GF-D8 (cell line): ENCODE measurements at regions not wholly inside any gene's neighbourhood (a gene's known extent, or its start where the extent isn't known, plus 50 kb on each side); places are given as distances from the start of the nearest gene placed in this dataset.

ENCODE experiments used
- DNase-seq: peaks from one replicate; lab custom pipeline; 2025; lab: John Stamatoyannopoulos, UW

DNA sequence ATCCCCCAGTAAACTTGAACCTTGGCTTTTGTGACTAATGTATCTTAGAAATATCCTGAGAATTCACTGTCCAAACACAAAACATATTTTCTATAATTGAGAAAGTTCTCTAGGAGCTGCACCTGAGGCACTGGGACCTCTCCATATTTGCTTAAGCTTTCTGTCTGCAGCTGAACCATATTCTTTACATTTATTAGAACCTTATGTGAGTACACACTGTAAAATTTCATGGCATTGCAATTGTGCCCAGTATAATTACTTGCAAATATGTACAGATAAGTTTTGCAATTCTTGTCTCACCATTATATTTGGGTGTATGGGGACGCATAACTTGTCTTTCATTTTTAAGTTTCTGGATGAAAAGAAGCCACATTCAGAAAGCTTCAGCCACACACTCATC is 280.7 kb upstream of the KLHL1 start:
- DNase-seq = no peak

DNA sequence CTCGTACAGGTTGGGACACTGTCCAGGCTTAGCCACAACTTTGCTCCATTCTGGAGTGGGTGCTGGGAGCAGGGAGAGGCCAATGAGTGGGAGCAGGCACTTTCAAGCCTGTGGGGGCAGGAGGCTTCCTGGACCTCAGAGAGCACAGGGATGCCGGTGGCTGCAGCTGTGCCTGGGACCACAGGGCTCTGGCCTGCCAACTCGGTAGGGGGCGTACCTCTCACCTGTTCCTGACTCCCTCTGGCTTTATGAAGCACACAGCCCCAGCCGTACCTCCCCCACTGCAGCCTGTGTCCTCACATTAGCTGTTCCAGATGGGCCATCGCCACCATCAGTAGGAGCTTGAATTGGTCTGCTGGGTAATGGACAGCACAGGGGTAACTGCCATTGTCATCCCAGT is 278.7 kb upstream of the KLHL1 start:
- no peak for DNase-seq

DNA sequence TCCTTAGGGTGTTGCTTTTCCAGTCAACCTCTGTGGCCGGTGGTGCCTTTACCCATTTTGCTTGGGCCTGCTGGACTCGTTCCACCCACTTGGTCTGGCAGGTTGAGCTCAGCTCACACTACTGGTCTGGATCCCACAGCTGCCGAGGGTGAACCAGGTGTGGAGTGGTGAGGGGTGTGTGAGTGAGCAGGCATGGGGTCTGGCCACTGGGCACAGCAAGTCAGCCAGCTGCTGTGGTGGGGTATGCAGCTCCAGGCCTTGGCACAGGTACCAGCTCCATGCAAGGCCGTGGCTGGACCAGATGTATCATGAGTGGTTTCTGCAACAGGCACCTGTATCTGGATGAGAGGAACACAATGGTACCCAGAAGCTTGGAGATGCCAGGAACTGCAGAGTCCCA is 277.6 kb upstream of the KLHL1 start:
- no peak for DNase-seq

DNA sequence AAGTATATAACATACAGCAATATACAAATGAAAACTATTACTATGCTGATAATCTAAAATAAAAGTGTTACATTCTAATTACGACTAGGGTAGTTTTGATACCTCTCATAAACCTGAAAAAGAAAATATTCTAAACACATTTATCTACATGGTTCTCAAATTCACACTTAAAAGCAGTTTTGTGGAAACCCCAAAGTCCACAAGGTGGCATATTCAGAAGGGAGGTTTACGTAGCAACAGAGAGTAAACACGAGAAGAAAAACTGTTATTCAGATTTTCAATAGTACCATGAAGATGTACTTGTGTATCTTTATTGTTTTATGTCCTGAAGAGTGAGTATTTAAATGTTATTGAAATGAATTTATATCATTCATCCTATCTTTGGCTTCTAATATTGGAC is 275.9 kb upstream of the KLHL1 start:
- DNase-seq = no peak

DNA sequence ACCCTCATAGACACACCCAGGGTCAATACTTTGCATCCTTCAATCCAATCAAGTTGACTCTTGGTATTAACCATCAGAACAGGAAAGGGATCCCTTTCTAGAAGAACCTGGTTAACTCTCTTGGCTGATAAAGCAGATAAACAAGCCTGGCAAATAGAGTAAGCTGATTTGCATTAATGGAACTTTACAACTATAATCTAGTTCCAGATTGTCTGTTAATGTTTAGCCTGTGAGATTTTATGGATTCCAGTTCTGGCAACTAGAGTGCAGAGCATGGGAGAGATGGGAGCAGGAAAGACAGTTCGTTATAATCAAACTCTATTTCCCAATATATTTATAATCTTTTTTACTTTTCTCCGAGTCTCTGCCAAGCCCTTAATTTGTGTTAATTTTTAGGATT is 272.6 kb upstream of the KLHL1 start:
- no peak for DNase-seq

DNA sequence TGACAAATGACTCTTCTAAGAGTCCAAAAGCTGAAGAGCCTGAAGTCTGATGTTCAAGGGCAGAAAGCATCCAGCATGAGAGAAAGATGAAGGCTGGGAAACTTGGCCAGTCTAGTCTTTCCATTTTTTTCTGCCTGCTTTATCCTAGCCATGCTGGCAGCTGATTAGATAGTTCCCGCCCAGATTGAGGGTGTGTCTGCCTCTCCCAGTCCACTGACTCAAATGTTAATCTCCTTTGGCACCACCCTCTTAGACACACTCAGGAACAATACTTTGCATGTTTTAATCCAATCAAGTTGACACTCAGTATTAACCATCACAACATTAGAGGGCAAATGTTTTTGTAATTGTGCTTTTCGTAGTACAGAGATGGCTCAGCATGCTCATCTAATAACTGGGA is 267.5 kb upstream of the KLHL1 start:
- no peak for DNase-seq

DNA sequence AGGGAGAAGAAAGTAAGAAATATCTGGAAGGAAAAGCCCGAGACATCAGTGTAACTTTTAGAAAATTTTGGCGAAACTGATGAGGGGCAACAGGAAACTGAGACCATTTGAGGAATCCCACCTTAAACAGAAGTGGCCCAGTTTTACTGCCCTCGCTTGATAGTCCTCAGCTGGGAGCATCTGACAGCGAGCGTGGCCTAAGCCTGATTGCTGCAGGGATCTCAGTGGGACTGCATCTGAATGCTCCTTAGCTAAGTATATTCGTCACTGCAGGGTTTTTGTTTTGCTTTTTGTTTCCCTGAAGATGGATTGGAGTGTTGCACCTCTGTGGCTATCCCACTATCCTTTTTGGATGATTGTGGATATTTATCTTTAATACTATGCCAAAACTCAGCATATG is 262.7 kb upstream of the KLHL1 start:
- no peak for DNase-seq

DNA sequence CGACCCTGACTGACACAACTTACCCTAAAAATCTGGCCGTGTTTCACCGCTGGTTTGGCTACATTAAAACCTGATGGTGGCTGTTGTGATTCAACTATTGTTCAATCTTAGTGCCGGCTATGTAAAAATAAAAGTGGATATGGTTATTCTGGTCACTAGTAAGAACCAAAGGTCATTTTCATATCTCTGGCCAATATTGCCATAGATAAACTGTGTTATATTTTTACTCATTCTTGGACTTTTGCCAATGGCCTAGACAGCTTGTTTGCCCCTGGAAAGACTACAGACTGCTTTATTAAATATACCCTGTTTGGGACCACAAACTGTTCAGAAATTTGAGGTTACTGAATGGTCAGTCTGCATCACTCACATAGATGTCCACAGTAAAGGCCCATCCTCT is 258.5 kb upstream of the KLHL1 start:
- no peak for DNase-seq

DNA sequence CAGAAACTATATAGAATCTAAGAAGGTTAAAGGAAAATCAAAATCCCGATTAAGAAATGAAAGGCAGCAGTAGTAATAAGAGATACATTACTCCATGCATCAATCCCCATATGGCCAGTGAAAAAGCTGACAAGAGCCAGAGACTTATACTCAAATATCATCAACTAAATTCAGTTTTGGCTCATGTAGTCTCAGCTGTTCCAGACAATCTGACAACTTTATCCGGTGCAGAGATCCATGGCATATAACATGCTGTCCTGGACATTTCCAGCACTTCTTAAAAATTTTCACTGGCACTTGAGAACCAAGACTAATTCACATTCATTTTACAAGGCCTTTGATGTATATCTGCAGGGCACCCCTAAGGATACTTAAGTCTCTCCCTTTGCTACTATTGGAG is 255.7 kb upstream of the KLHL1 start:
- DNase-seq = no peak

DNA sequence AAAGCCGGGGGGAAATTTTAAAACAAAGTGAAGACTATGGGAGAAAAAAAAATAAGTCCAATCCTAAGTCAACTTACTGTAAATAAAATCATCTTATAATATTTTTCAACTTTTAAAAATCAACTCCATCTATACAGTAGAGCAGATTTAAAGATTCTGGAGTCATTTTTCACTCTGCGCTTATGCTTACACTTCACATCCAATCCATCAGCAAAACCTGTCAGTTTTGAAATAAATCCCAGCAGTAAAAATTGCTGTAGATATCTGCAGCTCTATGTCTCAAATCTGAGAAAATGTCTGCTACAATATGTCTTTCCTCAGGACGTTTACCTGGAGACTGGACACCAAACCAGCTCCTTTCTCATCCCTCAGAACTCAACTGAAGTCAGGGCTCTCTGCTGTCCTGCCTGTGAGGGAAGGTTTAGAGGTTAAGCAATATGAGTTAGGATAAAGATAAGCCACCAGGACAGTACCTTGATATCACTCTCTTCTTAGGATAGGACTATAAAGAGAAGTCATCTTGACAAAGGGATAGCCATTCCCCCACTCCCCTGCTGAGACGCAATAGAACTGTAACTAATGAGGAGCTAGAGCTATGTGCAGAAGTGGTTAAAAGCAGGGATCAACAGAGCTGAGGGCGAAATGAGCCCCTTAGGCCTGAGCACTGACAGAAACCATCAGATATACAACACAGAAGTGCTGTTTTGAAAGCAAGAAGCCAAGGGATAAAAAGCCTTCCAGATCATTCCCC is 254.7 kb upstream of the KLHL1 start:
- no peak for DNase-seq

DNA sequence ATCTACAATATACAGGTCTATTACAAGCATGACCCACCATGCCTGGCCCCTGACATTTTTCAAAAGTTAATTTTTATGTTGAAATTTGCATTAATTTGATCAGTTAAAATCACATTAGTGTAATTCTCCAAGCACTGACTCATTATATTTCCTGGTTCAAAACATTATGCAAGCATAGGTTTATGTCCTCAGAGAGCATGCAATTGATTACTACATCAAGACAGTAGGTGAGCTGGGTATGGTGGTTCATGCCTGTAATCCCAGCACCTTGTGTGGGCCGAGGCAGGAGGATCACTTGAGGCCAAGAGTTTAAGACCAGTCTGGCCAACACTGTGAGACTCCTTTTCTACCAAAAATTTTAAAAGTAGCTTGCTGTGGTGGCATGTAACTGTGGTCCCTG is 248.8 kb upstream of the KLHL1 start:
- no peak for DNase-seq

DNA sequence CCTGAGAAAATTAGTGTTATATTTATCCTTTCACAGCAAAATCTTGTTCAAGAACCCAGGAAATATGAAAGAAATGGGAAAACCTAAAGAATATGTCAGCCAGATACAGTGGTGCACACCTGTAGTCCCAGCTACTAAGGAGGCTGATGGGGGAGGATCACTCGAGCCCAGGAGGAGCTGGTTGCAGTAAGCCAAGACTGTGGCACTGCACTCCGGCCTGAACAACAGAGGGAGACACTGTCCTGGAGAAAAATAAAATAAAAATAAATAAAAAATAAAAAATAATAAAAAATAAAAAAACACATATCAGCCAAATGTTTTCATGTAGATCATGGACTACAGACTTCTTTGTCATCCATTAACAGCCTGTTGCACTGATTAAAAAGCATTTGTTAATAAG is 244.8 kb upstream of the KLHL1 start:
- no peak for DNase-seq

DNA sequence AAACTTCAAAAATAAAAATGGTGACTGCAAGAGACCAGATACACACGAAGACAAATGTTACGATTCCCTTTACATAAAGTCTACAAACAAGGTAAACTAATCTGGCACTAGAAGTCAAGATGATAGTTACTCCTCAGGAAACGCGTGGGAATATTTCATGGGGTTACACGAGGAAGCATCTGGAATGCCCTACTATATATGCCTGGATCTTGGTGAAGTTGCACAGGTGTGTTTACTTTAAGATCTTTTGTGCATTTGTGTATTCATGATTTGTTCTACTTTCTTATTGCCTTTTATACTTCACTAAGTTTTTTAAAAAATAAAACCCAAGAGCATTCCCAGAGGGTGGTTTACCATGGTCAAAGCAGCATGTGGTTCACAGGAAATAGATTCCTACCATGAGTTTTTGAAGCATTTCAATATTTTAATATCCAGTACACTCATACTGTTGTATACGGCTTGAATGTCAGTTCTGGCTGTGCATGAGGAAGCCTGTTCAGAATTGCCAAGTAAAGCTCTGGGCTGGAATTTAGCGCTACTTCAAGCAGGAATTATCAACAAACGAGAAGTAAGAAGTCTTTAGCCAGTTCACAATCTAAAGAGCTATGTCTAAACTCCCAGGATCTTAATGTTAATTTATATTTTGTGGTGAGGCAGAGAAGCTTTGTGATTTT is 239.8 kb upstream of the KLHL1 start:
- DNase-seq = no peak

DNA sequence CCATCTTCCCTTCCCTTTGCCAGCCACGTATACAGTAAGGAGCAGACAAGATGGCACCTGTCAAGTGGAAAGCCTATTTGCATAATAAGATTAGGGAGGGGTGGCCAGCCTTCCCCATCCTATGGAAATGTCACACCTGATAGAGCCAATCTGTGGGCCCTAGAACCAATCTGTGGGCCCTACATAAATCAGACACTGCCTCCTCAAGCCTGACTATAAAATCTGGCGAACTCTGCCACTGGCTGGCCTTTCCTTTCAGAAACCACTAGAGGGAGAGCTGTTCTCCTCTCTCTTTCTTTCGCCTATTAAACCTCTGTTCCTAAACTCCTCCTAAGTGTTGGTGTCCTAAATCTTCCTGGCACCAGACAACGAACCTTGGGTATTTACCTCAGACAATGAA is 231.5 kb upstream of the KLHL1 start:
- no peak for DNase-seq

DNA sequence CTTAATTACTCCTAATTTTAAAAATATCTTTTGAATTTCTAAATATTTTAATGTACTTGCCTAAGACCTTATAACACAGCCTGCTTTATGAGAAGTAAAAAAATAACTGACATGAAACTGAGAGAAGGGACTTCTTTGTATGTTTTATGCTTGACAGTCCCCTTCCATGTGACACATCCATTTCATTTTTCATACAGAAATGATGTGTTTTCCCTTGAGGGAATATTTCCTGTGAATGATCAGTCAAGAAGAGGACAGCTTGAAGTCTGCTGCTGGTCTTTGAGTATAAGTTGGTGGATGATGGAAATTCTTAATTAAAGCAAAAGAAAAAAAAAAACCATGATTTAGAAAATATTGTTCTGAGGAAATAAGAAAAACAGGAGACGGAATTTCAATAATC is 230.4 kb upstream of the KLHL1 start:
- no peak for DNase-seq

DNA sequence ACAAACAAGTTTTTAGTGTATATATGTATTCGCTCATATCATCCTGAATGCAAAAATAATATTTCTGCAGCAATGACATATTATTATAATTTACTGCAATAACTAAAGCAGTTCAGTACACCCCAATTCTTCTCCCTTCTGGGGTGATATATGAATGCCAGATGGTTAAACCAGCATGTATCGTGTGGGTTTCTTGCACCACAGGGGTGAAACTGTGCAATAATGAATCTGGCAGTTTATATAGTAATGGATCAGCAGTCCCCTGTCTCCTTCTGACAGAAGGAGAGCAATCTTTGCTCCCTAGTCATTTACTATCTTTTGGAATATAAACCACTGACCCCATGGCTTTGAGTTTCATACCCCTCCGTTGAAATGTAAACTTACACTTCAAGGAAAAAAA is 228.6 kb upstream of the KLHL1 start:
- no peak for DNase-seq

DNA sequence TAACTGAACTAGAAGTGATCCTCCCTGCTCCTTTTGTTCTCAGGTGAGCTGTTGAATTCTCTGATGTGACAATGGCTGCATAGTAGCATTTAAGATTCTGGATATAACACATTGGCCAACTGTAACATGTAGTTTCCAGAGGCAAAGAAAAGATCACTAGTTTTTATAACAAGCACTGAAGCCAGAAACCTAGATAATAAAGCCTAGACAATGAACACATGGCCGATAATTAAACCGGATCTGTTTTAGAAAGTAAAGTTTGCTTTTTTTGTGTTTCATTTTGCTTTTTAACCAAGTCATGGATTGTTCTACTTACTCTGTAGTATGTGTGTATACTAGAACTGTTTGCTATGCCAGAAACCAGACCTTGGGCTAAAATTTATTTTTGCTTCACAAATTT is 225.5 kb upstream of the KLHL1 start:
- DNase-seq = no peak

DNA sequence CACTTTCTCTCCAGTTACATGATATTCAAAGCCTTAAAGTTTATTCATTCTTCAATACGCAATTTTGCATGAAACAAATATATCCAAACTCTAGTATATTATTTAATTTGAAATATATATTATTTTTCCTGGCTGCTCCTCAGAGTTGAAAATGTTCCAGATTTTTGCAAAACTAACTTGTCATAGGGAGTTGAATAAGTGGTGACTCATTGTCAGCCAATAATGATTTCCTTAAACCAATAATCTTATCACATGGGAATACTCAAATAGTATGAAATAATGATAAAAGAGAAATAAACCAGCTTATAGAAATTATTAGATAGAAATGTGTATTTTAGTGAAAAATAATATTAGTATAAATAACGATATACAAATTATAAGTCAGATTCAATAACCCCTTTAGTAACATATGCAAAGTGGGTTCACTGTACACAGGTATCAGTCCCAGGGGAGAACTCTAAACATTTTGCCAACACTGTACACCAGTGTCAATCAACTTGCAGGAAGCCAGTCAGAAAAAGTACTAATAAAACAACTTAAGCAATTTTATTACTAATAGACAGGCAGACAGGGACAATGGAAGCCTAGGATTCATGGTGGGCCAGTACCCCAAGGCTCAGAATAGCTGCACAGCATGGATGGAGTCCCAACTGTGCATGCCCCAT is 222.6 kb upstream of the KLHL1 start:
- no peak for DNase-seq

DNA sequence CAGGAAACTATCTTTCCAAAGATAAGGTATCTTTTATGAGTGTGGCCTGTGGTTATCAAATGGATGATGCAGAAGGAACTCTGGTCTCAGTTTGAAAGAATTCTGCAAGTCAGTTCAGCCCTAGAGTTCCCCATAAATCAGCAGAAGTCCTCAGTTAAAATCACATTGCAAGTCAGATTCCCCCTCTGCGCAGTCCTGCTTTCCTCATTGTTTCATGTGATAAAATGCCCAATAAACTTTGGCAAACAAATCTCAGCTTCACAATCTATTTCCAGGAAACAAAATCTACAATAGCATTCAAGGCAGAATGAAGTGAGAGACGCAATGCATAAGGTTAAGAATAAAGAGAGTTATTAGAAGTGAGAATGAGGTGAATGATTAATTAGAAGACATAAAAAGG is 216.3 kb upstream of the KLHL1 start:
- no peak for DNase-seq

DNA sequence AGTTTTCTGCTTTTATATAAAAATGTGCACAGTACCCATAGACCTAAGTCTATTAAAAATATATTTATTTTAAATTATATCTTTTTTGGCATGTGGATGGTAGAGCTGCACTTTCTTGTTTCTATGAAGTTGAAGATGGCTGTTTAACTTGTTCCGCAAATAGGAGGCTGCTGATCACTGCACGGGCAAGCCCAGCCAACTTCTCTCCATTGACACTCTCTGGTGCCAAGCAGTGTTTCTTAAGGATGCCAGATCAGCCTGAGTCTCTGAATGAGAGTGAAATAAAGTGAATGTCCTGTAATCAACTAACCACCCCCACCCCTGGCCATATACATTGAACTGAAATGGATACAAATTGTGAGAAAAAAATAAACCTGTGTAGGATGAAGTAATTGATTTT is 202.9 kb upstream of the KLHL1 start:
- DNase-seq = no peak

DNA sequence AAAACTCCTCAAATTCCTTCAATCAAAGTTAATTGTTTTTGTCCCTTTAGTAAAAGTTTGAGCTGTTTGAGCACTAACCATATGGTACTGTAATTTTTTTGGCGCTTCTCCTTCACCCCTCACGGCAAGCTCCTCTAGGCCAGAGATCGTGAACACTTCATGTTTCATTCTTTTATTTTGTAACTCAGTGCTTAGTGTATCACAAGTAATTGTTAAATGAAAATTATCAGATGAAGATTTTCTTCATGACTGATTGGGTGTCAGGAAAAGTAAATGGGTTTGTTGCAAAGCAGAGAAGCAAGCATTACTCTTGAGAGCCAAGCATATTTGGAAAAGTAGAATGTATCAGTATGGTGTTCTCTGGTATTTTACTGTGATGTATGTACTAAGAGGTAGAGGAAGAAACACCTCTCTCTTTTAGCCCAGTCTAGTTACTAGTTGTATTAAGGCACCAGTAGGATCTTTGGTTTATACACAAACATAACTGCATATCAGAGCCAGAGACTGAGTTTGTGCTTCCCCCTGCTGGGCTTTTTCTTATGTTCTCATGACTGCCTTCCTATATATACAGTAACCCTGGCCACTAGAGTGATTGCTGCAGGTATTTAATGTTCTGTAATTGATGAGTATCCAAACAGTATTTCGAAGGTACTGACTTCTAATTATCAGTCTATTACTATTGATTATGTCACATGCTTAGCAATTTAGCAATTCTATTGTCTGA is 202.3 kb upstream of the KLHL1 start:
- peak; percentile 24 for DNase-seq

DNA sequence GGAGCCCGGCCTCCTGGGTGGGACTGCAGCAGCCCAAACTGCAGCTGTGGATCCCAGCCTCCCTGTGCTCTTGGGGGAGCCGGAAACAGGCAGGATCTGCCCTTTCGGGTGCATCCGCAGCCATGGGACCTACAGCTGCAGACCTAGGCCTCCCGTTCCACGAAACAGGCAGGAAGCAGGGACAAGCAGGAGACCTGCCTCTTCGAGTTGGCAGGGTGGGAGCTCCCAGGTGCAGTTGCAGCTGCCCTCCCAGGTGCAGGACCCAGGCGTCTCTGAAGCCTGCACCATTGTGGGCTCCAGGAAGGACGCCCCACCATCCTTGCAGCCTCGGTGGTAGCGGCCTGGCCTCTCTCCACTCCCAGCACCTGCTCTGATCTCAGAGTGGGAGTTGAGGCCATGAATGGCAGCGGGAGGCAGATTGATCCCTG is 189.0 kb upstream of the KLHL1 start:
- DNase-seq = no peak

DNA sequence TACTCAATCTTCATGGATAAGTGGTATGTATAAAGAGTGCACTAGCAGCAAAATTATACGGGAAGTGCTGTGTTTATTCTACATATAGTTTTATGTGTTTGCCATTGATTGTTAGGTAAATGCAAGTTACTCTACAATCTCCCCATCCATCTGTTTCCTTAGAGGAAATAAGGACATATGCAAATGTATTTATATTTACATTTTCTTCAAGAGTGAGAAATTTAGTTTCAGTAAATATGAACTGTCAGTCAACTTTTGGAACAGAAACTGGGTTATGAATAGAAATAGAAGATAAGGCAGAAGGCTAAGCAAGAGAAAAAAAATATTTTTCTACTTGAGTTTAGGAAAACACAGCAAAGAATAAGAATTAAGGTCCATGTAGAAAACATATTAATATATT is 176.1 kb upstream of the KLHL1 start:
- DNase-seq = no peak
